Cardiac muscle cell (in vitro differentiated cells and primary cell): ENCODE measurements at regions not wholly inside any gene's neighbourhood (a gene's known extent, or its start where the extent isn't known, plus 50 kb on each side); places are given as distances from the start of the nearest gene placed in this dataset.
"Not testable (repeated sequence)": the region's sequence is repeated elsewhere in the genome, so short reads cannot be mapped to it uniquely, and the experiment has no call there.

Experiments
- DNase-seq, 2 donors: peaks; one replicate each; pipeline versions ENCODE4 v3.0.0 to v3.0.0-alpha.2; 2010 to 2017; ENCODE audit warnings: low read depth in 1 of 2, low spot score in 1 of 2
- H3K27ac ChIP-seq: fragments of 200-600 bp; sonication (generic); 2 replicates; pipeline ENCODE4 v1.5.1; 2016
- H3K27me3 ChIP-seq: fragments of 200-600 bp; sonication (generic); 2 replicates; pipeline ENCODE4 v1.6.0; 2016; ENCODE audit warnings: control low read depth
- H3K36me3 ChIP-seq: fragments of 200-600 bp; sonication (generic); 2 replicates; pipeline ENCODE4 v1.5.1; 2016; ENCODE audit warnings: control low read depth
- H3K4me1 ChIP-seq: fragments of 200-600 bp; sonication (generic); 2 replicates; pipeline ENCODE4 v1.8.1; 2017; ENCODE audit warnings: low read depth, mild to moderate bottlenecking, mixed run types
- H3K4me3 ChIP-seq: fragments of 200-600 bp; sonication (generic); 2 replicates; pipeline ENCODE4 v1.5.1; 2016; ENCODE audit warnings: mild to moderate bottlenecking
- H3K9me3 ChIP-seq: fragments of 200-600 bp; sonication (generic); 2 replicates; pipeline ENCODE4 v1.5.1; 2017; ENCODE audit warnings: low read depth, mild to moderate bottlenecking, control low read depth
- TF ChIP-seq, protein P1 (sequence below): IDR thresholded peaks from 2 replicates; pipeline ENCODE4 v1.5.1; 2012; ENCODE audit warnings: low read depth, mild to moderate bottlenecking, low read length

DNA sequence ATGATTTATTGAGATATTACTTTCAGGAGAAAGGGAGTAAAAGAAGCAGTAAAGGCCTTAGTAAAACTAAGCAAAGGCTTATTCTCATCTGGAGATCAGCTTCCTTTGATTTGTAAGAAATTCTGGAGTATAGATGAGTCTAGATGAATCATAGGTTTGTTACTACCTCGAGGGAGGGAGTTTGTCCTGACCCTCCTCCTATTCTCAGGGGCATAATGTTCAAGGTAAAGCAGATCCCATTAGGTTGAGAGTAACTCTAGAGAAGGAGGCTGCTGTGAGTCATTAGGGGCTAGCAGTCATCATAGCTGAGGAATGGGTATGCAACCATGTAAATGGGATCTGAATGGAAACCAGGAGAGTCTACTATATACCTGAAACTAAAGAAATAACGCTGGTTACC is 155.5 kb upstream of the MOCS2 start:
- H3K36me3 ChIP-seq: no peaks in the 10 kb centered on the region
- no peak for DNase-seq
- TF ChIP-seq, protein P1, sequence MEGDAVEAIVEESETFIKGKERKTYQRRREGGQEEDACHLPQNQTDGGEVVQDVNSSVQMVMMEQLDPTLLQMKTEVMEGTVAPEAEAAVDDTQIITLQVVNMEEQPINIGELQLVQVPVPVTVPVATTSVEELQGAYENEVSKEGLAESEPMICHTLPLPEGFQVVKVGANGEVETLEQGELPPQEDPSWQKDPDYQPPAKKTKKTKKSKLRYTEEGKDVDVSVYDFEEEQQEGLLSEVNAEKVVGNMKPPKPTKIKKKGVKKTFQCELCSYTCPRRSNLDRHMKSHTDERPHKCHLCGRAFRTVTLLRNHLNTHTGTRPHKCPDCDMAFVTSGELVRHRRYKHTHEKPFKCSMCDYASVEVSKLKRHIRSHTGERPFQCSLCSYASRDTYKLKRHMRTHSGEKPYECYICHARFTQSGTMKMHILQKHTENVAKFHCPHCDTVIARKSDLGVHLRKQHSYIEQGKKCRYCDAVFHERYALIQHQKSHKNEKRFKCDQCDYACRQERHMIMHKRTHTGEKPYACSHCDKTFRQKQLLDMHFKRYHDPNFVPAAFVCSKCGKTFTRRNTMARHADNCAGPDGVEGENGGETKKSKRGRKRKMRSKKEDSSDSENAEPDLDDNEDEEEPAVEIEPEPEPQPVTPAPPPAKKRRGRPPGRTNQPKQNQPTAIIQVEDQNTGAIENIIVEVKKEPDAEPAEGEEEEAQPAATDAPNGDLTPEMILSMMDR: no peak
- no peaks in the 10 kb centered on the region for H3K27me3 ChIP-seq
- no peak overlapping the region for H3K27ac ChIP-seq
- no peak overlapping the region for H3K4me3 ChIP-seq
- no peaks in the 10 kb centered on the region for H3K9me3 ChIP-seq
- H3K4me1 ChIP-seq: no peaks in the 10 kb centered on the region

DNA sequence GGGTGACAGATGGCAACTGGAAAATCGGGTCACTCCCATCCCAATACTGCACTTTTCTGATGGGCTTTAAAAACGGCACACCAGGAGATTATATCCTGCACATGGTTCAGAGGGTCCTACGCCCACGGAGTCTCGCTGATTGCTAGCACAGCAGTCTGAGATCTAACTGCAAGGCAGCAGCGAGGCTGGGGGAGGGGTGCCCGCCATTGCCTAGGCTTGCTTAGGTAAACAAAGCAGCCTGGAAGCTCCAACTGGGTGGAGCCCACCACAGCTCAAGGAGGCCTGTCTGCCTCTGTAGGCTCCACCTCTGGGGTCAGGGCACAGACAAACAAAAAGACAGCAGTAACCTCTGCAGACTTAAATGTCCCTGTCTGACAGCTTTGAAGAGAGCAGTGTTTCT is 158.7 kb upstream of the MOCS2 start:
- H3K4me3 ChIP-seq: not testable (repeated sequence)

DNA sequence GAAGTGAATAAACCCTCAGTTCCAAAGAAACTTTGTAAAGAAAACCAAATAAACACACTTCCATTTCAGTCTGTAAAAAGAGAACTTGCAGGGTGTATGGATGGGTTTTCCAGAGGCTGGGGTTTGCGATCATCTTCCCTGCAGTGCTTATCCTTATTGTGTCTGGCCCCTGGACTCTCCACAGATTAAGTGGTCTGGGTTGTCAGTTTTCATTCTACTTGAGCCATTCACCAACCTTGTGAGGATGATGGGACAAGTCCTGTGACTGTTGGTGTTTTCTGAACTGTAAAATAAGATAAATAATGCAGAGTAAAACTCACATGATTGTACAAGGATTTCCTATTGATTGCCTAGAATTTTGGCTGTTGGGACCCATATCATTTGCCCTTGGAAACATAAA is 166.1 kb upstream of the MOCS2 start:
- DNase-seq: no peak
- no peak overlapping the region for H3K4me3 ChIP-seq
- TF ChIP-seq, protein P1: no peak
- H3K4me1 ChIP-seq: no peaks in the 10 kb centered on the region
- H3K27ac ChIP-seq: no peak overlapping the region
- H3K9me3 ChIP-seq: no peaks in the 10 kb centered on the region
- H3K27me3 ChIP-seq: no peaks in the 10 kb centered on the region
- no peaks in the 10 kb centered on the region for H3K36me3 ChIP-seq

More for the DNA sequence above, 158.7 kb upstream of the MOCS2 start:
- not testable (repeated sequence) for H3K36me3 ChIP-seq, DNase-seq, H3K27ac ChIP-seq, H3K27me3 ChIP-seq, H3K9me3 ChIP-seq, H3K4me1 ChIP-seq

DNA sequence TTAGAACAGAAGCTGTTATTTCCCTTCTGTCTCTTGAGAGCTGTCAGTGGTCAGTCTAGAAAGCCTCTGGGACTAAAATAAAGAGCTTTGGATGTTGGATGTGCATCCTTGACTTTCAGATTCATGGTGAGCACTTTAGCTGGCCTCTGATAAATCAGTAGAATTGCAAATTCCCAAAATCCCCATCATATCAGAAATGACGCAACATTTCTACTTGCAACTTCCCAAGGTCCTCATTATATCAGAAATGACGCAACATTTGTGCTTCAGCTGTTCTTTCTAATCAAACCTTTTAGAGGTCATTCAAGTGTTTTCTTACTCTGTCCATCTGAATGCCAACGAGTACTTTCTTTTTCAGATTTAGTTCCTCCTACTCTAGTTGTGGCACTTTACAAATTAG is 167.3 kb upstream of the MOCS2 start:
- no peaks in the 10 kb centered on the region for H3K9me3 ChIP-seq
- no peaks in the 10 kb centered on the region for H3K36me3 ChIP-seq
- H3K27ac ChIP-seq: no peak overlapping the region
- no peak overlapping the region for H3K4me3 ChIP-seq
- H3K4me1 ChIP-seq: no peaks in the 10 kb centered on the region
- TF ChIP-seq, protein P1: no peak
- H3K27me3 ChIP-seq: no peaks in the 10 kb centered on the region
- peak in 1 of 2 donors; percentile 86 for DNase-seq

DNA sequence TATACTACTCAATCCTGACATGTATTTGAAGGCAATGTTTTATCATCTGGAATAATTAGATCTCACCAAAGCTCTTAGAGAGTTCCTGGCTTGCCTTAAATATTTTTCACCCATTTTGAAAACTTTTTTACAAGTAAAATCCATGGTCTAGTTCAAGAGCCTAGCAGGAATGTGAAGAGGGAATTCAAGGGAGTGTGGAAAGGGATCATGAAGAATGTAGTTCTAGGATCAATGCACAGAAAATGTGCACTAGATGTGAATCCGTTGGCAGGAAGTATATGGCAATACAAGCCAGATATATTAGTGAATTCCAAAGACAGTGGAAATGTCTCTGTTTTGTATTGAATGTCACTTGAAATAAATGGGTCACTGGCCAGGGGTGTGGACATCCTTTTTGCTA is 167.9 kb upstream of the MOCS2 start:
- TF ChIP-seq, protein P1: no peak
- DNase-seq: no peak
- Histone ChIP-seq H3K9me3 (no peaks in the 10 kb centered on the region), H3K36me3 (no peaks in the 10 kb centered on the region), H3K27ac (no peak overlapping the region), H3K27me3 (no peaks in the 10 kb centered on the region), H3K4me3 (no peak overlapping the region), H3K4me1 (no peaks in the 10 kb centered on the region)

DNA sequence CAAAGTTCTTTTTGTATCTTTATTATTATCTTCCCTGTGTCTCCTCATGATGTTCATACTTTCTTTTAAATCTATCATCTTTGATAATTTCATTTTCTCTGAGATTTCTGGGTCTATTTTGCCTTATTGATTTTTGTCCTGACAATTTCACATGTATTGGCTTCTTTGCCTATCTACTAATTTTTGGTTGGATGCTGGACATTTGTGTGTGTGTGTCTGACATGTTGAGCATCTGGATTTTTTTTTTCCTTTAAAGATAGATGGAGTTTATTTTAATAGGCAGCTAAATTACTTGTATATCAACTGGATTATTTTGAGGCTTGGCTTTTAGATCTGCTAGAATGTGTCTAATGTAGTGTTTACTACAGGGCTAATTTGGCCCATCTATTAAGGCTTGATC is 178.0 kb upstream of the MOCS2 start:
- no peak overlapping the region for H3K27ac ChIP-seq
- no peaks in the 10 kb centered on the region for H3K4me1 ChIP-seq
- no peaks in the 10 kb centered on the region for H3K9me3 ChIP-seq
- no peak overlapping the region for H3K4me3 ChIP-seq
- H3K36me3 ChIP-seq: no peaks in the 10 kb centered on the region
- no peak for DNase-seq
- TF ChIP-seq, protein P1: no peak
- no peaks in the 10 kb centered on the region for H3K27me3 ChIP-seq
